Loucy (cell line): ENCODE measurements at regions not wholly inside any gene's neighbourhood (a gene's known extent, or its start where the extent isn't known, plus 50 kb on each side); places are given as distances from the start of the nearest gene placed in this dataset.
A peak's percentile ranks its signal among the peaks of the same experiment; 100 is the strongest.

ENCODE experiments used
- H2AFZ ChIP-seq: fragments of 200-600 bp; sonication (generic); 2 replicates; pipeline ENCODE4 v1.6.0; 2016; ENCODE audit warnings: antibody characterized with exemption, mild to moderate bottlenecking, low read length, moderate library complexity
- H3F3A ChIP-seq: fragments of 200-600 bp; 2 replicates; pipeline ENCODE4 v1.6.0; 2016; ENCODE audit warnings: antibody characterized with exemption, low read depth, mild to moderate bottlenecking
- H3K27me3 ChIP-seq: fragments of 200-600 bp; sonication (generic); 2 replicates; pipeline ENCODE4 v1.6.1; 2014; ENCODE audit warnings: low read length, mild to moderate bottlenecking; ENCODE audit not compliant: insufficient read depth, poor library complexity, severe bottlenecking
- H3K36me3 ChIP-seq: fragments of 200-600 bp; sonication (generic); 2 replicates; pipeline ENCODE4 v1.6.1; 2016; ENCODE audit warnings: low read length; ENCODE audit not compliant: insufficient read depth
- H3K4me1 ChIP-seq: fragments of 200-600 bp; sonication (generic); 2 replicates; pipeline ENCODE4 v1.5.1; 2014; ENCODE audit warnings: low read length, mild to moderate bottlenecking; ENCODE audit not compliant: insufficient read depth, poor library complexity, severe bottlenecking
- H3K4me2 ChIP-seq: fragments of 200-600 bp; sonication (generic); 2 replicates; pipeline ENCODE4 v1.6.0; 2014; ENCODE audit warnings: antibody characterized with exemption, low read length, low read depth, mild to moderate bottlenecking; ENCODE audit not compliant: poor library complexity, severe bottlenecking
- H3K4me3 ChIP-seq: fragments of 200-600 bp; sonication (generic); 2 replicates; pipeline ENCODE4 v1.5.1; 2014; ENCODE audit warnings: low read length, mild to moderate bottlenecking, mixed read lengths; ENCODE audit not compliant: poor library complexity, severe bottlenecking
- H3K79me2 ChIP-seq: fragments of 200-600 bp; sonication (generic); 2 replicates; pipeline ENCODE4 v1.6.1; 2014; ENCODE audit warnings: low read length; ENCODE audit not compliant: insufficient read depth
- H3K9ac ChIP-seq: fragments of 200-600 bp; sonication (generic); 2 replicates; pipeline ENCODE4 v1.6.0; 2014; ENCODE audit warnings: mild to moderate bottlenecking, low read depth, low read length, moderate library complexity; ENCODE audit not compliant: poor library complexity, severe bottlenecking
- H3K9me2 ChIP-seq: fragments of 200-600 bp; sonication (generic); replicated peaks from 2 replicates; pipeline ENCODE4 v1.6.1; 2016; ENCODE audit warnings: low read depth, low read length, mixed read lengths
- H3K9me3 ChIP-seq: fragments of 200-600 bp; sonication (generic); 2 replicates; pipeline ENCODE4 v1.6.1; 2014; ENCODE audit warnings: mild to moderate bottlenecking, antibody characterized with exemption, low read length, low read depth; ENCODE audit not compliant: insufficient read depth
- H4K20me1 ChIP-seq: fragments of 200-600 bp; sonication (generic); 2 replicates; pipeline ENCODE4 v1.6.0; 2014; ENCODE audit warnings: antibody characterized with exemption, low read length, mild to moderate bottlenecking; ENCODE audit not compliant: insufficient read depth, poor library complexity, severe bottlenecking
- EZH2phosphoT487 ChIP-seq: fragments of 200-600 bp; IDR thresholded peaks from 2 replicates; pipeline ENCODE4 v1.6.1; 2018; ENCODE audit warnings: antibody characterized with exemption, mild to moderate bottlenecking, moderate library complexity, borderline replicate concordance
- TF ChIP-seq, protein P1 (sequence below): fragments of 200-600 bp; sonication (generic); conservative IDR thresholded peaks from 2 replicates; pipeline ENCODE4 v1.5.1; 2014; ENCODE audit warnings: mild to moderate bottlenecking, antibody characterized with exemption, low read length

DNA sequence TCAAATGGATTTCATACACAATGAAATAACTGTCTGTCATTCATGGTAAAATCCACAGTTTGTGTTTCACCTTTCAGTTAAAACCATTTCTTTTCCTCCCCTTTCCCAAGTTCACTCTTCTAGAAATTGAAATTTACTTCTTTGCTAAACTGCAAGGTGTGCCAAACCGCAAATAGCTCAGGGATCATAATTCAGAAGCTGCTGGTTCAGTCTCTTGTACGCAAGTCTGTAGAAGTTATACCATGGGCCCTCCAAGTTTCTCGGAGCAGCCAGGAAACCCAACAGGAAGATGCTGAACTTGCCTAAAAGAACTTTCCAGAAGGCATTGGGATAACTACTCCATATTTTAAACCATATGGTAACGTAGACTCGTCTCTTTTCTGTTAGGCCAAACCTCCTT lies 268.9 kb downstream of the FLRT2 start:
- H3K79me2 ChIP-seq: no peaks in the 10 kb centered on the region
- TF ChIP-seq, protein P1, sequence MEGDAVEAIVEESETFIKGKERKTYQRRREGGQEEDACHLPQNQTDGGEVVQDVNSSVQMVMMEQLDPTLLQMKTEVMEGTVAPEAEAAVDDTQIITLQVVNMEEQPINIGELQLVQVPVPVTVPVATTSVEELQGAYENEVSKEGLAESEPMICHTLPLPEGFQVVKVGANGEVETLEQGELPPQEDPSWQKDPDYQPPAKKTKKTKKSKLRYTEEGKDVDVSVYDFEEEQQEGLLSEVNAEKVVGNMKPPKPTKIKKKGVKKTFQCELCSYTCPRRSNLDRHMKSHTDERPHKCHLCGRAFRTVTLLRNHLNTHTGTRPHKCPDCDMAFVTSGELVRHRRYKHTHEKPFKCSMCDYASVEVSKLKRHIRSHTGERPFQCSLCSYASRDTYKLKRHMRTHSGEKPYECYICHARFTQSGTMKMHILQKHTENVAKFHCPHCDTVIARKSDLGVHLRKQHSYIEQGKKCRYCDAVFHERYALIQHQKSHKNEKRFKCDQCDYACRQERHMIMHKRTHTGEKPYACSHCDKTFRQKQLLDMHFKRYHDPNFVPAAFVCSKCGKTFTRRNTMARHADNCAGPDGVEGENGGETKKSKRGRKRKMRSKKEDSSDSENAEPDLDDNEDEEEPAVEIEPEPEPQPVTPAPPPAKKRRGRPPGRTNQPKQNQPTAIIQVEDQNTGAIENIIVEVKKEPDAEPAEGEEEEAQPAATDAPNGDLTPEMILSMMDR: no peak
- no peak for TF ChIP-seq EZH2phosphoT487
- H3F3A ChIP-seq: no peaks in the 10 kb centered on the region
- H3K9me2 ChIP-seq: no peaks in the 10 kb centered on the region
- H3K4me1 ChIP-seq: no peaks in the 10 kb centered on the region
- no peaks in the 10 kb centered on the region for H3K9me3 ChIP-seq
- no peaks in the 10 kb centered on the region for H4K20me1 ChIP-seq
- H3K27me3 ChIP-seq: no peaks in the 10 kb centered on the region
- no peak overlapping the region for H3K9ac ChIP-seq
- H3K4me2 ChIP-seq: no peak overlapping the region
- H3K4me3 ChIP-seq: no peak overlapping the region
- no peaks in the 10 kb centered on the region for H3K36me3 ChIP-seq
- H2AFZ ChIP-seq: peak overlapping the region; percentile 69; the same call in 1 of the 2 replicates

DNA sequence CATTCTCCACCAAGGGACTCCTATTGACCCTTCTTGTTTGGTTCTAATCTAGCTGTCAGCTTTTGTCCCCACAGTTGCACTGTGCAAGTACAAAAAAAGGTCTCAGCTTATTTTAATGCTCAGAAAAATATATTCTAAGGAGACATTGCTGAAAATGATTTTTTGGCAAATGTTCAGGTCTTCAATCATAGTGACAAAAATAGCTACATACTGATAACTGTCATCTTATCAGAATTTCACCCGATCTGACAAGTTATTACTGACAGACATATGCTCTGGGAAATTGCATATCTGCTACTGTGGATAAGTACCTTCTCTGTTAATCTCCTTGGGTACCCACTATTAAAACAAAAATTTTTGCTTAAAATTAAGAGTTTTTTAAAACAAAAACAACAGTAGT lies 263.6 kb downstream of the FLRT2 start:
- Histone ChIP-seq H3K36me3 (no peaks in the 10 kb centered on the region), H3K4me3 (no peak overlapping the region), H2AFZ (no peak overlapping the region), H3K9ac (no peak overlapping the region), H3K4me1 (peaks cover 24% of the 10 kb centered on the region), H3K27me3 (no peaks in the 10 kb centered on the region), H3K4me2 (no peak overlapping the region), H4K20me1 (no peaks in the 10 kb centered on the region), H3K9me2 (no peaks in the 10 kb centered on the region), H3K9me3 (no peaks in the 10 kb centered on the region), H3K79me2 (no peaks in the 10 kb centered on the region), H3F3A (no peaks in the 10 kb centered on the region)
- TF ChIP-seq, protein P1: no peak
- no peak for TF ChIP-seq EZH2phosphoT487

DNA sequence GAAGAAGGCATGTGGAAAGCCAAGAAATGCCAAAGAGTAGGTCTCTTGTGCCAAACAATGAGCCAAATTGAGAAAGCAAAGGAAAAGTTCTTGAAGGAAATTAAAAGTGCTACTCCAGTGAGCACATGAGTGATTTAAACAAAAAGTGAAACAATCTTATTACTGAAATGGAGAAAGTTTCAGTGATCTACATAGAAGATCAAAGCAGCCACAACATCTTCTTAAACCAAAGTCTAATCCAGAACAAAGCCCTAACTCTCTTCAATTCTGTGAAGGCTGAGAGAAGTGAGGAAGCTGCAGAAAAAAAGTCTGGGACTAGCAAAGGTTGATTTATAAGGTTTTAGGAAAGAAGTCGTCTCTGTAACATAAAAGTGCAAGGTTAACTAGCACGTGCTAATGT lies 259.6 kb downstream of the FLRT2 start:
- Histone ChIP-seq H3K9me2 (no peaks in the 10 kb centered on the region), H2AFZ (peak overlapping the region; percentile 82), H3K9ac (no peak overlapping the region), H3K4me3 (no peak overlapping the region), H3K4me2 (peak overlapping the region; percentile 17), H3K4me1 (peaks cover 29% of the 10 kb centered on the region), H3K9me3 (no peaks in the 10 kb centered on the region), H3K79me2 (no peaks in the 10 kb centered on the region), H4K20me1 (no peaks in the 10 kb centered on the region), H3F3A (no peaks in the 10 kb centered on the region), H3K27me3 (no peaks in the 10 kb centered on the region), H3K36me3 (no peaks in the 10 kb centered on the region)
- TF ChIP-seq, protein P1: no peak
- no peak for TF ChIP-seq EZH2phosphoT487
